ENCODE measurements at regions not wholly inside any gene's neighbourhood (a gene's known extent, or its start where the extent isn't known, plus 50 kb on each side); places are given as distances from the start of the nearest gene placed in this dataset.

DNA sequence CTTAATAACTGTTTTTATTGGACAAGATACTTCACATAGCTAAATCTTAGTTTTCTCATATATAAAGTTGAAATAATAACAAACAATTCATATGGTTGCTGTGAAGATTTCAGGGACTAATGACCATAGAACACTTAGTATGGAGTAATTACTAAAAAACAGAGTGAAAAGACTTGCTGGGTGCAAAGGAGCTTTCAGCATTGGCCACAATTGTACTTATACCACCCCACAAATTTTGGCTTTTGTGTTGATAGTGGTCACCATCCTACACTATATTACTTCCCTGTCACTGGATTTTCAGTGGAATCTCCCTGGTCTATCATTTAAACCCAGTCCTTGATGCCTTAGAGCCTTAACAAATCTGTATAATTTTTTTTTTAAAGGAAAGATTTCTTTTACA is 398.6 kb upstream of the EPHA7 start:
- TF ChIP-seq, protein P1, sequence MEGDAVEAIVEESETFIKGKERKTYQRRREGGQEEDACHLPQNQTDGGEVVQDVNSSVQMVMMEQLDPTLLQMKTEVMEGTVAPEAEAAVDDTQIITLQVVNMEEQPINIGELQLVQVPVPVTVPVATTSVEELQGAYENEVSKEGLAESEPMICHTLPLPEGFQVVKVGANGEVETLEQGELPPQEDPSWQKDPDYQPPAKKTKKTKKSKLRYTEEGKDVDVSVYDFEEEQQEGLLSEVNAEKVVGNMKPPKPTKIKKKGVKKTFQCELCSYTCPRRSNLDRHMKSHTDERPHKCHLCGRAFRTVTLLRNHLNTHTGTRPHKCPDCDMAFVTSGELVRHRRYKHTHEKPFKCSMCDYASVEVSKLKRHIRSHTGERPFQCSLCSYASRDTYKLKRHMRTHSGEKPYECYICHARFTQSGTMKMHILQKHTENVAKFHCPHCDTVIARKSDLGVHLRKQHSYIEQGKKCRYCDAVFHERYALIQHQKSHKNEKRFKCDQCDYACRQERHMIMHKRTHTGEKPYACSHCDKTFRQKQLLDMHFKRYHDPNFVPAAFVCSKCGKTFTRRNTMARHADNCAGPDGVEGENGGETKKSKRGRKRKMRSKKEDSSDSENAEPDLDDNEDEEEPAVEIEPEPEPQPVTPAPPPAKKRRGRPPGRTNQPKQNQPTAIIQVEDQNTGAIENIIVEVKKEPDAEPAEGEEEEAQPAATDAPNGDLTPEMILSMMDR (IDR thresholded peaks at IDR 0.05): no peak
- TF ChIP-seq POLR2A (IDR thresholded peaks at IDR 0.05) (no peak), EP300 (IDR thresholded peaks at IDR 0.05) (no peak)

All from ovary (tissue), 3 donors.